ENCODE measurements at regions not wholly inside any gene's neighbourhood (a gene's known extent, or its start where the extent isn't known, plus 50 kb on each side); places are given as distances from the start of the nearest gene placed in this dataset.

GRCh38 chr22:19580291-19580890 is 56.2 kb upstream of the CLDN5 start:
- Mint-ChIP-seq H3K9me3 (ENCODE audit: unreplicated experiment) (no peaks in the 10 kb centered on the region), H3K36me3 (ENCODE audit: insufficient read depth, unreplicated experiment) (no peaks in the 10 kb centered on the region), H3K4me1 (ENCODE audit: low read depth, unreplicated experiment) (no peaks in the 10 kb centered on the region), H3K4me3 (ENCODE audit: unreplicated experiment) (no peak overlapping the region), H3K27ac (ENCODE audit: unreplicated experiment) (no peak overlapping the region), H3K27me3 (ENCODE audit: insufficient read depth, unreplicated experiment) (peaks cover 8% of the 10 kb centered on the region)
- H3K36me3 ChIP-seq (ENCODE audit: control insufficient read depth, insufficient read depth, low read length) = no peaks in the 10 kb centered on the region
- TF ChIP-seq CTCF (IDR thresholded peaks at IDR 0.05; ENCODE audit: insufficient read depth in 1 of 2, low read depth in 1 of 2, low read length in 1 of 2, severe bottlenecking in 1 of 2, unreplicated experiment in 1 of 2) = no peak
- no peaks in the 10 kb centered on the region for H3K4me1 ChIP-seq
- ChIA-PET CTCF (no interaction called here), POLR2A (no interaction called here)
- no TSS peak for BruUV-seq (replicated peaks)
- no peaks in the 10 kb centered on the region for H3K27me3 ChIP-seq (replicated peaks; ENCODE audit: control insufficient read depth, insufficient read depth, low read length)
- DNase-seq = no peak
- no peak overlapping the region for H3K4me3 ChIP-seq (ENCODE audit: low read depth, low read length)
- no peaks in the 10 kb centered on the region for H3K9me3 ChIP-seq
- intact Hi-C loops (cut with micrococcal nuclease; ENCODE audit: unreplicated experiment) = no loop called here

- ChIA-PET CTCF (no interaction called here), POLR2A (no interaction called here)
- TF ChIP-seq CTCF (IDR thresholded peaks at IDR 0.05; ENCODE audit: insufficient read depth in 1 of 2, low read depth in 1 of 2, low read length in 1 of 2, severe bottlenecking in 1 of 2, unreplicated experiment in 1 of 2) = no peak
- Mint-ChIP-seq H3K27ac (ENCODE audit: unreplicated experiment) (no peak overlapping the region), H3K9me3 (ENCODE audit: unreplicated experiment) (no peaks in the 10 kb centered on the region), H3K27me3 (ENCODE audit: insufficient read depth, unreplicated experiment) (peaks cover 9% of the 10 kb centered on the region), H3K36me3 (ENCODE audit: insufficient read depth, unreplicated experiment) (no peaks in the 10 kb centered on the region), H3K4me1 (ENCODE audit: low read depth, unreplicated experiment) (no peaks in the 10 kb centered on the region), H3K4me3 (ENCODE audit: unreplicated experiment) (no peak overlapping the region)
- Histone ChIP-seq H3K36me3 (ENCODE audit: control insufficient read depth, insufficient read depth, low read length) (no peaks in the 10 kb centered on the region), H3K9me3 (no peaks in the 10 kb centered on the region), H3K4me1 (no peaks in the 10 kb centered on the region), H3K27me3 (replicated peaks; ENCODE audit: control insufficient read depth, insufficient read depth, low read length) (no peaks in the 10 kb centered on the region), H3K4me3 (ENCODE audit: low read depth, low read length) (no peak overlapping the region)
- no TSS peak for BruUV-seq (replicated peaks)
- intact Hi-C loops (cut with micrococcal nuclease; ENCODE audit: unreplicated experiment) = no loop called here
- DNase-seq = no peak
Observed at GRCh38 chr22:19582033-19582693, 58.0 kb upstream of the CLDN5 start.

GRCh38 chr22:19586922-19587684 is 62.9 kb upstream of the CLDN5 start:
- H3K27ac Mint-ChIP-seq (ENCODE audit: unreplicated experiment) = no peak overlapping the region
- Histone ChIP-seq H3K9me3 (no peaks in the 10 kb centered on the region), H3K4me1 (no peaks in the 10 kb centered on the region), H3K36me3 (ENCODE audit: control insufficient read depth, insufficient read depth, low read length) (no peaks in the 10 kb centered on the region), H3K27me3 (replicated peaks; ENCODE audit: control insufficient read depth, insufficient read depth, low read length) (no peaks in the 10 kb centered on the region), H3K4me3 (ENCODE audit: low read depth, low read length) (no peak overlapping the region)
- H3K27me3 Mint-ChIP-seq (ENCODE audit: insufficient read depth, unreplicated experiment) = peaks cover 14% of the 10 kb centered on the region
- no peaks in the 10 kb centered on the region for H3K9me3 Mint-ChIP-seq (ENCODE audit: unreplicated experiment)
- intact Hi-C loops (cut with micrococcal nuclease; ENCODE audit: unreplicated experiment) = no loop called here
- no peaks in the 10 kb centered on the region for H3K36me3 Mint-ChIP-seq (ENCODE audit: insufficient read depth, unreplicated experiment)
- no peak for TF ChIP-seq CTCF (IDR thresholded peaks at IDR 0.05; ENCODE audit: insufficient read depth in 1 of 2, low read depth in 1 of 2, low read length in 1 of 2, severe bottlenecking in 1 of 2, unreplicated experiment in 1 of 2)
- H3K4me3 Mint-ChIP-seq (ENCODE audit: unreplicated experiment) = no peak overlapping the region
- H3K4me1 Mint-ChIP-seq (ENCODE audit: low read depth, unreplicated experiment) = no peaks in the 10 kb centered on the region
- no peak for DNase-seq
- no TSS peak for BruUV-seq (replicated peaks)
- ChIA-PET POLR2A (no interaction called here), CTCF (no interaction called here)
